Neutrophil (primary cell): ENCODE measurements at regions not wholly inside any gene's neighbourhood (a gene's known extent, or its start where the extent isn't known, plus 50 kb on each side); places are given as distances from the start of the nearest gene placed in this dataset.

Experiments
- H3K27ac ChIP-seq: fragments of 200-600 bp; sonication (generic); 2 replicates; pipeline ENCODE4 v1.5.1; 2016; ENCODE audit warnings: mild to moderate bottlenecking, moderate library complexity
- H3K27me3 ChIP-seq: fragments of 200-600 bp; sonication (generic); 2 replicates; pipeline ENCODE4 v1.6.0; 2016; ENCODE audit warnings: mild to moderate bottlenecking
- H3K36me3 ChIP-seq: fragments of 200-600 bp; sonication (generic); 2 replicates; pipeline ENCODE4 v1.5.1; 2017
- H3K4me1 ChIP-seq, 2 experiments: fragments of 200-600 bp in 1 of 2; sonication (generic) in 1 of 2; 1 replicate in 1 of 2; 2 replicates in 1 of 2; pipeline versions ENCODE4 v1.5.1 to v1.6.1; 2013 to 2016; ENCODE audit warnings: low read depth in 1 of 2, low read length in 1 of 2, mild to moderate bottlenecking in 1 of 2, moderate library complexity in 1 of 2; ENCODE audit not compliant: control insufficient read depth in 1 of 2, insufficient read depth in 1 of 2
- H3K4me3 ChIP-seq, 2 experiments: fragments of 200-600 bp in 1 of 2; sonication (generic) in 1 of 2; 1 replicate in 1 of 2; 2 replicates in 1 of 2; pipeline ENCODE4 v1.5.1; 2013 to 2016; ENCODE audit warnings: low read depth in 1 of 2, low read length in 1 of 2, mild to moderate bottlenecking in 1 of 2, moderate library complexity in 1 of 2
- H3K9me3 ChIP-seq: fragments of 200-600 bp; sonication (generic); 2 replicates; pipeline ENCODE4 v1.5.1; 2016
- TF ChIP-seq, protein P1 (sequence below): fragments of 200-600 bp; sonication (generic); IDR thresholded peaks from 2 replicates; pipeline ENCODE4 v1.5.1; 2016; ENCODE audit warnings: antibody characterized with exemption

GRCh38 chr5:114981111-114981510 is 188.6 kb downstream of the TRIM36 start:
- H3K27ac ChIP-seq: no peak overlapping the region
- no peaks in the 10 kb centered on the region for H3K4me1 ChIP-seq
- TF ChIP-seq, protein P1, sequence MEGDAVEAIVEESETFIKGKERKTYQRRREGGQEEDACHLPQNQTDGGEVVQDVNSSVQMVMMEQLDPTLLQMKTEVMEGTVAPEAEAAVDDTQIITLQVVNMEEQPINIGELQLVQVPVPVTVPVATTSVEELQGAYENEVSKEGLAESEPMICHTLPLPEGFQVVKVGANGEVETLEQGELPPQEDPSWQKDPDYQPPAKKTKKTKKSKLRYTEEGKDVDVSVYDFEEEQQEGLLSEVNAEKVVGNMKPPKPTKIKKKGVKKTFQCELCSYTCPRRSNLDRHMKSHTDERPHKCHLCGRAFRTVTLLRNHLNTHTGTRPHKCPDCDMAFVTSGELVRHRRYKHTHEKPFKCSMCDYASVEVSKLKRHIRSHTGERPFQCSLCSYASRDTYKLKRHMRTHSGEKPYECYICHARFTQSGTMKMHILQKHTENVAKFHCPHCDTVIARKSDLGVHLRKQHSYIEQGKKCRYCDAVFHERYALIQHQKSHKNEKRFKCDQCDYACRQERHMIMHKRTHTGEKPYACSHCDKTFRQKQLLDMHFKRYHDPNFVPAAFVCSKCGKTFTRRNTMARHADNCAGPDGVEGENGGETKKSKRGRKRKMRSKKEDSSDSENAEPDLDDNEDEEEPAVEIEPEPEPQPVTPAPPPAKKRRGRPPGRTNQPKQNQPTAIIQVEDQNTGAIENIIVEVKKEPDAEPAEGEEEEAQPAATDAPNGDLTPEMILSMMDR: no peak
- H3K4me3 ChIP-seq: no peak overlapping the region
- H3K9me3 ChIP-seq: no peaks in the 10 kb centered on the region
- H3K27me3 ChIP-seq: no peaks in the 10 kb centered on the region
- H3K36me3 ChIP-seq: no peaks in the 10 kb centered on the region

- Histone ChIP-seq H3K27ac (no peak overlapping the region), H3K36me3 (no peaks in the 10 kb centered on the region), H3K27me3 (no peaks in the 10 kb centered on the region), H3K4me1 (no peaks in the 10 kb centered on the region), H3K9me3 (no peaks in the 10 kb centered on the region), H3K4me3 (no peak overlapping the region)
- TF ChIP-seq, protein P1: no peak
Measured at GRCh38 chr5:114977979-114978573, 191.6 kb downstream of the TRIM36 start.

DNA sequence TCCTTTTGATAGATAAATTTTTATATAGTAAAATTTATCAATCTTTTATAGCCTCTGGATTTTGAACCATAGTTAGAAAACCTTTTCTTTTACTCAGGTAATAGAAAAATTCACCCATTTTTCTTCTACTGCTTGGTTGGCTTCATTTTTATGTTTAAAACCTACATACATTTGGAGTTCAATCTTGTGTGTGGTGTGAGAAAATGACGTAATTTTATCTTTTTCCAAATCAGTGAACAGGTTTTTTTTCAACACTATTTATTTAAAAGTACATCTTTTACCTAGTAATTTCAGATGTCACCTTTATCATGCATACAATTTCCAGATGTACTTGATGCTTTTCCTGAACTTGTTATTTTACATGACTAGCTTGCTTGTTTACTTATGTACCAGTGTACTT is 200.2 kb downstream of the TRIM36 start:
- Histone ChIP-seq H3K4me3 (no peak overlapping the region), H3K4me1 (no peaks in the 10 kb centered on the region), H3K9me3 (no peaks in the 10 kb centered on the region), H3K27ac (no peak overlapping the region), H3K27me3 (no peaks in the 10 kb centered on the region), H3K36me3 (no peaks in the 10 kb centered on the region)
- TF ChIP-seq, protein P1: no peak

DNA sequence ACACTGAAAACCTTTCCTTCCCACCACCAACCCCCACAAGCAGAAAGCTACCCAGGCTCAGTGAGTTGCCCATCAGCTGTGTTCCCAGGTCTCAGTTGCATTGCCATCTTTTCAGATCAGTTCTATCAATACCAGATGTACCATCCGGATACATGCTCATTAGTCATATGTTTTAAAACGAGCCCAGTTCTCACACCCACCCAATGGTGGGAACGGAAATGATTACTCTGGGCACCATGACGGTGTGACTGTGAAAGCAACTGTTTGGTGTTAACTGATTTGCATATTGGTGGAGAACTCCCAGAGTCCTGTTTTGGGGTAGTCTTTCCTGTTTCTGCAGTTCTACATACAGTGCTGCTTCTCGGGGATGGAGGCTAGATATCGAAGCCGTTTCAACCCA is 212.3 kb downstream of the TRIM36 start:
- no peaks in the 10 kb centered on the region for H3K4me1 ChIP-seq
- H3K27me3 ChIP-seq: no peaks in the 10 kb centered on the region
- no peak overlapping the region for H3K27ac ChIP-seq
- no peak overlapping the region for H3K4me3 ChIP-seq
- H3K36me3 ChIP-seq: no peaks in the 10 kb centered on the region
- H3K9me3 ChIP-seq: no peaks in the 10 kb centered on the region
- TF ChIP-seq, protein P1: no peak

- H3K9me3 ChIP-seq: no peaks in the 10 kb centered on the region
- H3K4me3 ChIP-seq: no peak overlapping the region
- H3K27me3 ChIP-seq: no peaks in the 10 kb centered on the region
- H3K4me1 ChIP-seq: no peaks in the 10 kb centered on the region
- TF ChIP-seq, protein P1: no peak
- no peak overlapping the region for H3K27ac ChIP-seq
- H3K36me3 ChIP-seq: no peaks in the 10 kb centered on the region
Measured at GRCh38 chr5:114953565-114953964, 216.1 kb downstream of the TRIM36 start.

DNA sequence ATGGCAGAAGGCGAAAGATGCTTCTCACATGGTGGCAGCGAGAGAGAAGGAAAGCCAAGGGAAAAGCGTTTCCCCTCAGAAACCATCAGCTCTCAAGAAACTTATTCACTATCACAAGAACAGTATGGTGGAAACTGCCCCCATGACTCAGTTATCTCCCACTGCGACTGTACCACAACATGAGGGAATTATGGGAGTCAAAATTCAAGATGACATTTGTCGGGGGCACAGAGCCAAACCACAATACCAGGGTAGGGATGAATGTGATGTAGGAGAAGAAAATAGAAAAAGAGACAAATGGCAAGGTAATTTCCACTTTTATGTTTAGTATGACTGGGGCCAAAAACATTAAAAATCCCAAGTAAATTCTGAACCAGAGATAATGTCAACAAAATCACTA is 216.8 kb downstream of the TRIM36 start:
- Histone ChIP-seq H3K9me3 (no peaks in the 10 kb centered on the region), H3K4me1 (no peaks in the 10 kb centered on the region), H3K27ac (no peak overlapping the region), H3K27me3 (no peaks in the 10 kb centered on the region), H3K4me3 (no peak overlapping the region), H3K36me3 (no peaks in the 10 kb centered on the region)
- TF ChIP-seq, protein P1: no peak
